Upper lobe of left lung (tissue), 6 donors: ENCODE measurements at regions not wholly inside any gene's neighbourhood (a gene's known extent, or its start where the extent isn't known, plus 50 kb on each side); places are given as distances from the start of the nearest gene placed in this dataset.
"Not testable (repeated sequence)": the region's sequence is repeated elsewhere in the genome, so short reads cannot be mapped to it uniquely, and the experiment has no call there.

Experiments used
- ATAC-seq, 2 donors: fragments of 200-7000 bp; cut with Tn5 transposase; one replicate each; pipeline ENCODE4 v1.9.1; 2022; ENCODE audit warnings: mild to moderate bottlenecking in 2 of 2, moderate library complexity in 2 of 2; ENCODE audit not compliant: low FRiP score in 2 of 2
- DNase-seq, 2 donors: peaks; one replicate each; pipeline ENCODE4 v3.0.0-alpha.2; 2019 to 2020
- H3K27ac ChIP-seq, 4 donors: fragments of 200-600 bp; sonication (generic); one replicate each; pipeline ENCODE4 v1.5.1; 2016 to 2019
- H3K27me3 ChIP-seq, 4 donors: fragments of 200-600 bp; sonication (generic); one replicate each; pipeline ENCODE4 v1.5.1; 2017 to 2019
- H3K36me3 ChIP-seq, 4 donors: fragments of 200-600 bp; sonication (generic); one replicate each; pipeline ENCODE4 v1.5.1; 2016 to 2019
- H3K4me1 ChIP-seq, 4 donors: fragments of 200-600 bp; sonication (generic); one replicate each; pipeline ENCODE4 v1.5.1; 2018 to 2019
- H3K4me3 ChIP-seq, 4 donors: fragments of 200-600 bp; sonication (generic); one replicate each; pipeline ENCODE4 v1.5.1; 2017 to 2019; ENCODE audit warnings: mild to moderate bottlenecking in 2 of 4, moderate library complexity in 1 of 4
- H3K9me3 ChIP-seq, 4 donors: fragments of 200-600 bp; sonication (generic); one replicate each; pipeline ENCODE4 v1.5.1; 2018 to 2019
- EP300 ChIP-seq, 4 donors: sonication (generic); formaldehyde crosslinking; IDR thresholded peaks; one replicate each; pipeline ENCODE4 v1.5.1; 2017; ENCODE audit warnings: antibody characterized with exemption in 4 of 4, control low read depth in 2 of 4
- POLR2A ChIP-seq, 4 donors: fragments of 450-650 bp; IDR thresholded peaks; one replicate each; pipeline ENCODE4 v1.5.1; 2016 to 2017; ENCODE audit warnings: antibody characterized with exemption in 4 of 4, mild to moderate bottlenecking in 2 of 4
- POLR2AphosphoS5 ChIP-seq, 2 donors: sonication (generic); formaldehyde crosslinking; IDR thresholded peaks; one replicate each; pipeline ENCODE4 v1.5.1; 2017; ENCODE audit warnings: antibody characterized with exemption in 2 of 2
- WGBS, 2 donors: methylation state at CpG; one replicate each; pipeline ENCODE4 v1.1.5; 2017 to 2018; 5-methylcytosine and 5-hydroxymethylcytosine counted together
- TF ChIP-seq, protein P1 (sequence below), 6 experiments: fragments of 450-650 bp in 4 of 6; fragments of 200-600 bp in 2 of 6; sonication (generic) in 2 of 6; IDR thresholded peaks; one replicate each; pipeline ENCODE4 v1.5.1; 2016 to 2019; ENCODE audit warnings: antibody characterized with exemption in 6 of 6
- donor health status: DM: no; HTN: no; CAD: no; lungs with moderate emphysema.
- donor health status: DM: no; HTN: yes; CAD: no; lungs with severe emphysema.

DNA sequence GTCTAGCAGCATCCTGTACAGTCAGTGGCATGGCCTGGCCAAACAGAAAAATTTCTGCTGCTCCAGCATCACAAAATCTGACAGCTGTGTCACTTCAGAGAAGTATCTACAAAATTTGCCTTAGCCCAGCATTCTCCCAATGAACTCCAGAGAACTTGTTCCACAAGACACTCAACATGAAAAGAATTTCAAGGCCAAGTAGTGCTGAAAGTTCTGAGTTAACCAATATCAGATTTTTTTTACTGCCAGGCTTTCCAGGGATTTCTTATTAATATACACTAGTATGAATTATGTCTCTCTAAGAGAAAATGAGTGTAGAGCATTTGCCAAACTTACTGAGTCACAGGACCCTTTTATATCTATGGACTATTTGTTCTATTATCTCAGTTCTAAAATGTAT is 68.8 kb downstream of the OR5AK2 start:
- no peak for ATAC-seq
- H3K4me1 ChIP-seq: no peaks in the 10 kb centered on the region
- no peaks in the 10 kb centered on the region for H3K36me3 ChIP-seq
- TF ChIP-seq EP300 (IDR thresholded peaks at IDR 0.05) (no peak), POLR2A (IDR thresholded peaks at IDR 0.05) (no peak), POLR2AphosphoS5 (IDR thresholded peaks at IDR 0.05) (no peak)
- TF ChIP-seq, protein P1, sequence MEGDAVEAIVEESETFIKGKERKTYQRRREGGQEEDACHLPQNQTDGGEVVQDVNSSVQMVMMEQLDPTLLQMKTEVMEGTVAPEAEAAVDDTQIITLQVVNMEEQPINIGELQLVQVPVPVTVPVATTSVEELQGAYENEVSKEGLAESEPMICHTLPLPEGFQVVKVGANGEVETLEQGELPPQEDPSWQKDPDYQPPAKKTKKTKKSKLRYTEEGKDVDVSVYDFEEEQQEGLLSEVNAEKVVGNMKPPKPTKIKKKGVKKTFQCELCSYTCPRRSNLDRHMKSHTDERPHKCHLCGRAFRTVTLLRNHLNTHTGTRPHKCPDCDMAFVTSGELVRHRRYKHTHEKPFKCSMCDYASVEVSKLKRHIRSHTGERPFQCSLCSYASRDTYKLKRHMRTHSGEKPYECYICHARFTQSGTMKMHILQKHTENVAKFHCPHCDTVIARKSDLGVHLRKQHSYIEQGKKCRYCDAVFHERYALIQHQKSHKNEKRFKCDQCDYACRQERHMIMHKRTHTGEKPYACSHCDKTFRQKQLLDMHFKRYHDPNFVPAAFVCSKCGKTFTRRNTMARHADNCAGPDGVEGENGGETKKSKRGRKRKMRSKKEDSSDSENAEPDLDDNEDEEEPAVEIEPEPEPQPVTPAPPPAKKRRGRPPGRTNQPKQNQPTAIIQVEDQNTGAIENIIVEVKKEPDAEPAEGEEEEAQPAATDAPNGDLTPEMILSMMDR (IDR thresholded peaks at IDR 0.05): no peak
- no peak overlapping the region for H3K4me3 ChIP-seq
- DNase-seq: no peak
- H3K27ac ChIP-seq: no peak overlapping the region
- no peaks in the 10 kb centered on the region for H3K27me3 ChIP-seq
- H3K9me3 ChIP-seq: peaks cover 0 to 1% (median 1%) of the 10 kb centered on the region in 4 donors

DNA sequence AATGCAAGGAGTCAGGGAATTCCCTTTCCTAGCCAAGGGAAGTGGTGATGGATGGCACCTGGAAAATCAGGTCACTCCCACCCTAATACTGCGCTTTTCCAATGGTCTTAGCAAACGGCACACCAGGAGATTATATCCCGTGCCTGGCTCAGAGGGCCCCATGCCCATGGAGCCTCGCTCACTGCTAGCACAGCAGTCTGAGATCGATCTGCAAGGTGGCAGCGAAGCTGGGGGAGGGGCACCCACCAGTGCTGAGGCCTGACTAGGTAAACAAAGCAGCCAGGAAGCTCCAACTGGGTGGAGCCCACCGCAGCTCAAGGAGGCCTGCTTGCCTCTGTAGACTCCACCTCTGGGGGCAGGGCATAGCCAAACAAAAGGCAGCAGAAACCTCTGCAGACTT is 74.2 kb downstream of the OR5AK2 start:
- H3K4me1 ChIP-seq, ATAC-seq, H3K27ac ChIP-seq, H3K36me3 ChIP-seq, H3K4me3 ChIP-seq, H3K9me3 ChIP-seq, H3K27me3 ChIP-seq: not testable (repeated sequence)
- peak in 1 of 2 donors; percentile 15 for DNase-seq
- 96% methylated on average over 6 of the region's 7 CpGs; no CpG with 5 or more reads in 1 of the 2 donors for WGBS, 2 donors

DNA sequence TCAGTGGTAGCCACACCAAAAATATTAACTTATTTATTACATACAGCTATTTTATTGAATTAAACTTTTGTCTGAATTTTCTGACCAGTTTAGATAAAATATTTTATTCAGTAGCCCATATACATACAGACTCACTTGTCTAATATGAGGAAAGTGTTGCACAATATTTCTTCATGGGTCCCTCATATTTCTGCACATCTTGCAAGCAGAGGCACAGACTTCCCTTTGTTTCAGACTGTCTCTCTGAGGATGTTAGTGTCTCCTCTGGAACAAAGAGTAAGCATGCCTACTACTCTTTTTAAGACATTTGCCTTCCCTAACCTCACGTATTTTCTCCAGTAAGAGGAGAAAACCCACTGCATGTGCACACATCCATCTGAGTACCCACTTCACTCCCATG is 81.2 kb downstream of the OR5AK2 start:
- no peaks in the 10 kb centered on the region for H3K36me3 ChIP-seq
- H3K4me3 ChIP-seq: no peak overlapping the region
- TF ChIP-seq EP300 (IDR thresholded peaks at IDR 0.05) (no peak), POLR2AphosphoS5 (IDR thresholded peaks at IDR 0.05) (no peak), POLR2A (IDR thresholded peaks at IDR 0.05) (no peak)
- TF ChIP-seq, protein P1 (IDR thresholded peaks at IDR 0.05): no peak
- ATAC-seq (no peak), DNase-seq (no peak)
- 77 to 100% methylated on average over 1 of the region's 1 CpG for WGBS, 2 donors
- peaks cover 0 to 16% (median 7%) of the 10 kb centered on the region in 4 donors for H3K4me1 ChIP-seq
- no peaks in the 10 kb centered on the region for H3K27me3 ChIP-seq
- H3K9me3 ChIP-seq: no peaks in the 10 kb centered on the region
- H3K27ac ChIP-seq: no peak overlapping the region

DNA sequence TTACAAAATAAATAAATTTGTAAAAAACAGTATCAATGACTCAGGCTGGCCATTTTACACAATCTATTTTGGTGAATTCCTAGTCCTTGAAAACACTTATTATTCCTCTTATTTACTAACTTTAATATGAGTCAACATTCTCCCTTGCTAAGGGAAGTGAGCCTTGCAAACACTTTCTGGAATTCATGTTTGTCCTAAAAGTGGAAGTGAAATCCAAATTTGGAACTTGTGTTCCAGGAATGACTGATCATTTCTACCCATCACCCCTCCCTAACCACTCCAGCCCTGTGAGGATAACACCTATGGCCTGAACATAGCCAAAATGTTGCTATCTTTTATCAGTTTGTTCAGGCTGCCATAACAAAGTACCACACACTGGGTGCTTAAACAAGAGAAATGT is 83.1 kb downstream of the OR5AK2 start:
- peak overlapping the region; percentile 14 to 64 (median 54) for H3K27ac ChIP-seq
- peak in 1 of 2 donors; percentile 53 for ATAC-seq
- DNase-seq: no peak

DNA sequence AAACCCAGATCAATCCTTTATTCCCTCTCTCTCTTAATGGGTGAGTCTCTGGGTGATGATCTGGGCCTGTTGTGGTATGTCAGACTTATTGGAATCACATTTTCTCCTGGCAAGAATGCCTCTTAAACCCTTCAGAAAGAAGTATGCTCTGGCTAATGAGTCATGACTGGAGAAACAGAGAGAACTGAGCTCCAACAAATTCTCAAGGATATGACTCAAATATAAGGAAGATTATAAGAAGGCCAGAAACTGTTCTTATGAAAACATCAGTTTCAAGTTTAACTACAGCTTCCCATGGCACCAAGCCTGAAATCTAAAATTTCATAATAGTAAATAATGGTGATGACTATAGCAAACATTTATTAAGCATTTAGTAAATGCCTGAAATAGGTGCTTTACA is 83.9 kb downstream of the OR5AK2 start:
- Histone ChIP-seq H3K36me3 (no peaks in the 10 kb centered on the region), H3K27ac (peak overlapping the region; percentile 14 to 64 (median 54)), H3K27me3 (no peaks in the 10 kb centered on the region), H3K4me1 (peaks cover 0 to 16% (median 7%) of the 10 kb centered on the region in 4 donors), H3K4me3 (no peak overlapping the region), H3K9me3 (no peaks in the 10 kb centered on the region)
- DNase-seq: no peak
- TF ChIP-seq, protein P1 (IDR thresholded peaks at IDR 0.05): no peak
- no peak for TF ChIP-seq POLR2A (IDR thresholded peaks at IDR 0.05)
- peak in 1 of 4 donors; percentile 45 for TF ChIP-seq EP300 (IDR thresholded peaks at IDR 0.05)
- ATAC-seq: peak; percentile 85 to 95

More for the DNA sequence above, 83.1 kb downstream of the OR5AK2 start:
- no peaks in the 10 kb centered on the region for H3K27me3 ChIP-seq
- H3K9me3 ChIP-seq: no peaks in the 10 kb centered on the region
- TF ChIP-seq, protein P1 (IDR thresholded peaks at IDR 0.05): no peak
- TF ChIP-seq EP300 (IDR thresholded peaks at IDR 0.05) (no peak), POLR2A (IDR thresholded peaks at IDR 0.05) (no peak), POLR2AphosphoS5 (IDR thresholded peaks at IDR 0.05) (no peak)
- no peaks in the 10 kb centered on the region for H3K36me3 ChIP-seq
- H3K4me1 ChIP-seq: peaks cover 0 to 16% (median 7%) of the 10 kb centered on the region in 4 donors
- H3K4me3 ChIP-seq: no peak overlapping the region
